ENCODE measurements at regions not wholly inside any gene's neighbourhood (a gene's known extent, or its start where the extent isn't known, plus 50 kb on each side); places are given as distances from the start of the nearest gene placed in this dataset.

- TF ChIP-seq CTCF (IDR thresholded peaks at IDR 0.05): no peak
- no peak for TF ChIP-seq POLR2A (IDR thresholded peaks at IDR 0.05)
These were observed 182.8 kb downstream of the NRP2 start for GRCh38 chr2:205865056-205865455.

Measured in uterus (tissue), 2 donors.